Stimulated activated CD8-positive, alpha-beta memory T cell treated with anti-CD3 and anti-CD28 coated beads, Interleukin-12 subunit alpha, Interleukin-12 subunit beta, amount 100 ng/mL, for 24 hours (primary cell): ENCODE measurements at regions not wholly inside any gene's neighbourhood (a gene's known extent, or its start where the extent isn't known, plus 50 kb on each side); places are given as distances from the start of the nearest gene placed in this dataset.

Experiments used
- DNase-seq: peaks from one replicate; pipeline ENCODE4 v3.0.0-alpha.2; 2020; ENCODE audit errors: extremely low read depth

- no peak for DNase-seq
These were observed 1609.7 kb upstream of the ACVR2A start for GRCh38 chr2:146235158-146235557.

GRCh38 chr2:146229508-146230155 is 1615.2 kb upstream of the ACVR2A start:
- no peak for DNase-seq

GRCh38 chr2:146228466-146229058 is 1616.3 kb upstream of the ACVR2A start:
- DNase-seq: no peak

- no peak for DNase-seq
These were observed 1616.8 kb upstream of the ACVR2A start for GRCh38 chr2:146228020-146228393.

- DNase-seq: no peak
These were observed 1617.4 kb upstream of the ACVR2A start for GRCh38 chr2:146227152-146228019.

GRCh38 chr2:146226077-146226476 is 1618.8 kb upstream of the ACVR2A start:
- DNase-seq: no peak

- DNase-seq: no peak
These were observed 1623.0 kb upstream of the ACVR2A start for GRCh38 chr2:146221826-146222225.

- no peak for DNase-seq
These were observed 1623.9 kb upstream of the ACVR2A start for GRCh38 chr2:146220957-146221356.

- no peak for DNase-seq
These were observed 1630.4 kb upstream of the ACVR2A start for GRCh38 chr2:146214394-146214929.

GRCh38 chr2:146213674-146214073 is 1631.2 kb upstream of the ACVR2A start:
- no peak for DNase-seq

- no peak for DNase-seq
These were observed 1632.2 kb upstream of the ACVR2A start for GRCh38 chr2:146212602-146213001.

GRCh38 chr2:146209842-146210275 is 1635.0 kb upstream of the ACVR2A start:
- DNase-seq: no peak

GRCh38 chr2:146207901-146208300 is 1636.9 kb upstream of the ACVR2A start:
- DNase-seq: no peak

GRCh38 chr2:146207417-146207816 is 1637.4 kb upstream of the ACVR2A start:
- no peak for DNase-seq

GRCh38 chr2:146203064-146203624 is 1641.7 kb upstream of the ACVR2A start:
- no peak for DNase-seq

GRCh38 chr2:146193619-146194018 is 1651.2 kb upstream of the ACVR2A start:
- DNase-seq: no peak

GRCh38 chr2:146189541-146189940 is 1655.3 kb upstream of the ACVR2A start:
- DNase-seq: no peak

- no peak for DNase-seq
These were observed 1654.0 kb upstream of the ZEB2 start for GRCh38 chr2:146173934-146174333.

GRCh38 chr2:146161256-146161882 is 1641.5 kb upstream of the ZEB2 start:
- DNase-seq: no peak

GRCh38 chr2:146158072-146158674 is 1638.3 kb upstream of the ZEB2 start:
- DNase-seq: no peak

- no peak for DNase-seq
These were observed 1627.6 kb upstream of the ZEB2 start for GRCh38 chr2:146147448-146148012.
